ENCODE measurements at regions not wholly inside any gene's neighbourhood (a gene's known extent, or its start where the extent isn't known, plus 50 kb on each side); places are given as distances from the start of the nearest gene placed in this dataset.

DNA sequence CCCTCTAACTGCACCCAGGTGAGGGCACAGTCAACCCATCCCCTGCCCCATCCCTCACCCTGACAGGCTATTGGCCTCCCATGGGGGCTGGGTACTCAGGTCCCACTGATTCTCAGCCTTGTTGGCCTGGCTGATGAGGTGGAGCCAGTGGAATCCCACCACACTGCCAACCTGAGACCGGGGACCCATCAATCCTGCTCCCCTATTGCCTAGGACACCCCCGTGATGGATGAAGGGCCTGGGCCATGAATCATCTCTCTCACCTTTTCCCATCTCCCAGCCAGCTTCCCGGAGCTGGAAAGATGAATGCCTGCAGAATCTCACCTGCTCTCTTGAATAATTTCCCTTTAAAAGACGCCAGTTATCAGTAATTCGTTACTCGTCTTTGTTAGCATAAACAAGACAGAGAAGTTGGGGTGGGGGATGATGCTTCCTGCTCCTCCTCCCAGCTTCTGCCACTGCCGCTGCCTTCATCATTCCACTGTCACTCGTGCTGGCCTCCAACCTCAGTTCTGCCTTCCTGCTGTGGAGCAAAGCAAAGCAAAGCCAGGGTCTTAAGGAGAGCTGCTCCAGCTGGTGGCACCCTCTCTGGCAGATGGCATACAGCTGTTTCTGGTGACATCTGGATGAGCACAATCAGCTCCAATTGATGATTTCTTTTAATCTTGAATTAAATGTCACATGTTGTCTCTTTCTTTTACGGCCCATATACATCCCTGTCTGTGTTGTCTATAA is 204.0 kb upstream of the NECTIN1 start:
- ATAC-seq (ENCODE audit: insufficient number of reproducible peaks, low FRiP score, low read depth) (no peak), DNase-seq (ENCODE audit: low spot score) (no peak)
- Histone ChIP-seq H3K9me3 (no peaks in the 10 kb centered on the region), H3K4me1 (ENCODE audit: control insufficient read depth in 1 of 2, low read depth in 2 of 2) (no peaks in the 10 kb centered on the region), H3K36me3 (no peaks in the 10 kb centered on the region), H3K4me3 (no peak overlapping the region), H3K27ac (no peak overlapping the region), H3K27me3 (replicated peaks; ENCODE audit: insufficient read depth) (no peaks in the 10 kb centered on the region)
- TF ChIP-seq, protein P1, sequence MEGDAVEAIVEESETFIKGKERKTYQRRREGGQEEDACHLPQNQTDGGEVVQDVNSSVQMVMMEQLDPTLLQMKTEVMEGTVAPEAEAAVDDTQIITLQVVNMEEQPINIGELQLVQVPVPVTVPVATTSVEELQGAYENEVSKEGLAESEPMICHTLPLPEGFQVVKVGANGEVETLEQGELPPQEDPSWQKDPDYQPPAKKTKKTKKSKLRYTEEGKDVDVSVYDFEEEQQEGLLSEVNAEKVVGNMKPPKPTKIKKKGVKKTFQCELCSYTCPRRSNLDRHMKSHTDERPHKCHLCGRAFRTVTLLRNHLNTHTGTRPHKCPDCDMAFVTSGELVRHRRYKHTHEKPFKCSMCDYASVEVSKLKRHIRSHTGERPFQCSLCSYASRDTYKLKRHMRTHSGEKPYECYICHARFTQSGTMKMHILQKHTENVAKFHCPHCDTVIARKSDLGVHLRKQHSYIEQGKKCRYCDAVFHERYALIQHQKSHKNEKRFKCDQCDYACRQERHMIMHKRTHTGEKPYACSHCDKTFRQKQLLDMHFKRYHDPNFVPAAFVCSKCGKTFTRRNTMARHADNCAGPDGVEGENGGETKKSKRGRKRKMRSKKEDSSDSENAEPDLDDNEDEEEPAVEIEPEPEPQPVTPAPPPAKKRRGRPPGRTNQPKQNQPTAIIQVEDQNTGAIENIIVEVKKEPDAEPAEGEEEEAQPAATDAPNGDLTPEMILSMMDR (IDR thresholded peaks at IDR 0.05): no peak

DNA sequence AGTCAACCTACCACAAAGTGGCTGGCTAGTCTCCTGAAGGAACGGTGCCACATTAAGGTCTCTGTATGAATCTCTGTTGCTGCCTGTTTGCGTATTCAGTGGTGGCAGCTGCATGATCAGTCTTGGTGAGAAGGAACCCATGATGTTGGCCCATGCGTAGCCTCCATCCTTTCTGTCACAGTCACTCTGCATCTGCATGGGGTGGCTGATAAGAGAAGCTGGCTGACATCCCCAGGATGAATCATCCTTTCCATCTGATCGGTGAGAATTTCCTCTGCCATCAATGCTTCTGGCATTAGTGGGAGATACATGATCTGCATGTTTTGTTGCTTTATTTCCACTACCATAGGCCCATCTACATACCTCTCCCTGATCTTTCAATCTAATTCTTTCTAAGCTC is 199.0 kb upstream of the NECTIN1 start:
- Histone ChIP-seq H3K27ac (no peak overlapping the region), H3K4me3 (no peak overlapping the region), H3K9me3 (no peaks in the 10 kb centered on the region), H3K4me1 (ENCODE audit: control insufficient read depth in 1 of 2, low read depth in 2 of 2) (no peaks in the 10 kb centered on the region), H3K27me3 (replicated peaks; ENCODE audit: insufficient read depth) (no peaks in the 10 kb centered on the region), H3K36me3 (no peaks in the 10 kb centered on the region)
- TF ChIP-seq, protein P1 (IDR thresholded peaks at IDR 0.05): no peak
- no peak for DNase-seq (ENCODE audit: low spot score)
- ATAC-seq (ENCODE audit: insufficient number of reproducible peaks, low FRiP score, low read depth): no peak

- H3K9me3 ChIP-seq: no peaks in the 10 kb centered on the region
- no peak for ATAC-seq (ENCODE audit: insufficient number of reproducible peaks, low FRiP score, low read depth)
- no peak overlapping the region for H3K27ac ChIP-seq
- TF ChIP-seq, protein P1 (IDR thresholded peaks at IDR 0.05): no peak
- H3K36me3 ChIP-seq: no peaks in the 10 kb centered on the region
- no peaks in the 10 kb centered on the region for H3K27me3 ChIP-seq (replicated peaks; ENCODE audit: insufficient read depth)
- H3K4me3 ChIP-seq: no peak overlapping the region
- no peaks in the 10 kb centered on the region for H3K4me1 ChIP-seq (ENCODE audit: control insufficient read depth in 1 of 2, low read depth in 2 of 2)
- no peak for DNase-seq (ENCODE audit: low spot score)
These were observed 195.0 kb upstream of the NECTIN1 start for GRCh38 chr11:119924017-119924416.

DNA sequence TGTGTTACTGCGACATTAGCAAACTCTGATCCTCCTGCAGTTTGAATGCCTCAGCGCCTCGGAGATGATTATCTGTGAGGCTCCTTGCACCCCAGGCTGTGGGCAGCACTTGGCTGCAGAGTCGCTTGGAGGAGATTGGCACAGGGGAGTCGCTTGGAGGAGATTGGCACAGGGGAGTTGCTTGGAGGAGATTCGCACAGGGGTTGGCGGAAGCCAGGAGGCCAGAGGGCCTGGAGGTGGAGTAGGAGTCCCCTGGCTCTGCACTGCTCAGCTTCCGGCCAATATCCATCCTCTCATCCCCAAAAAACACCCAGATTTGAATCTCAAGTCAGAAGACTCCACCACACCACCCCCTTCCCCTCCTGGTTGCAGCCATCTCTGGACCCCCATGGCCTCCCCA is 192.6 kb upstream of the NECTIN1 start:
- H3K27me3 ChIP-seq (replicated peaks; ENCODE audit: insufficient read depth): no peaks in the 10 kb centered on the region
- H3K4me3 ChIP-seq: no peak overlapping the region
- H3K4me1 ChIP-seq (ENCODE audit: control insufficient read depth in 1 of 2, low read depth in 2 of 2): no peaks in the 10 kb centered on the region
- TF ChIP-seq, protein P1 (IDR thresholded peaks at IDR 0.05): no peak
- H3K27ac ChIP-seq: no peak overlapping the region
- ATAC-seq (ENCODE audit: insufficient number of reproducible peaks, low FRiP score, low read depth) (no peak), DNase-seq (ENCODE audit: low spot score) (no peak)
- no peaks in the 10 kb centered on the region for H3K9me3 ChIP-seq
- no peaks in the 10 kb centered on the region for H3K36me3 ChIP-seq

DNA sequence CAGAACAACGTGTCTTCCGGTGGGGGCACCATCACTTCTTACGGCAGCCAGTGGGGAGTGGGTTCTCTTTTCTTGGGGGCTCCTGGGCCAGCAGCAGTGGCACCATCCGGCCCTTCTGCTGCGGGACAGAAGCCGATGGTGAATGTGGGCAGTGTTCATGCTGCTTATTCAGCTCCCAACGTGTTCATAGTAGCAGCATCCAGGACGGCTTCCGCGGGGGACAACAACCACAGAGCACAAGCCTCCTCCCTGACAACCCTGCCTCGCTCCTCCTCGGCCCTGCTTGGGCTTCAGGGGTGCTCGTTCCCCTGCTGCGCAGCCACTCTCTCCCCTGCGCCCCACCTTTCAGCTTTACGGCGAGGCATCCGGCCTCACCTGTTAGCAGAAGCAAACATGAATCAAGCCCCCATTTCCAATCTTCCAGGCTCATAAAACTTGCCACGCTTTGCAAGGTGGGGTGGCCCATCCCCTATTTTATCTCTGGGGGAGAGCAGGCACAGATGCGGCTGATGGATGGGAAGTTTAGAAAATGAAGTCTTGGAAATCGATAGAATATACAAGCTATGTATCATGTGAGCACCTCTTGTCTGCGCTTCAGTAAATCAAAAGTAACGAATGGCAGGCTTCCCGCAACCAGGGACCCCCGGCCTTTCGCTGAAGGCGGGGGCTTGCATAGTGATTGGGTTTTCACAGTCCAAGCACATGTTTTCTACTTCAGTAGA is 191.8 kb upstream of the NECTIN1 start:
- no peak for DNase-seq (ENCODE audit: low spot score)
- ATAC-seq (ENCODE audit: insufficient number of reproducible peaks, low FRiP score, low read depth): no peak

More for the DNA sequence above, 191.8 kb upstream of the NECTIN1 start:
- Histone ChIP-seq H3K27ac (no peak overlapping the region), H3K9me3 (no peaks in the 10 kb centered on the region), H3K36me3 (no peaks in the 10 kb centered on the region), H3K27me3 (replicated peaks; ENCODE audit: insufficient read depth) (no peaks in the 10 kb centered on the region), H3K4me1 (ENCODE audit: control insufficient read depth in 1 of 2, low read depth in 2 of 2) (no peaks in the 10 kb centered on the region), H3K4me3 (no peak overlapping the region)
- TF ChIP-seq, protein P1 (IDR thresholded peaks at IDR 0.05): no peak
